Body of pancreas (tissue), 4 donors: ENCODE measurements at regions not wholly inside any gene's neighbourhood (a gene's known extent, or its start where the extent isn't known, plus 50 kb on each side); places are given as distances from the start of the nearest gene placed in this dataset.

Experiments used
- ATAC-seq: fragments of 150-250 bp; one replicate; pipeline ENCODE4 v1.9.1; 2016
- DNase-seq, 4 donors: peaks; one replicate each; pipeline ENCODE4 v3.0.0-alpha.2; 2019
- H3K27ac ChIP-seq, 4 donors: fragments of 200-600 bp; sonication (generic); 1 replicate in 3 of 4; 2 replicates in 1 of 4; pipeline versions ENCODE4 v1.5.1 to v1.6.1; 2016 to 2019; ENCODE audit warnings: mild to moderate bottlenecking in 1 of 4, mixed read lengths in 1 of 4, moderate library complexity in 1 of 4
- H3K27me3 ChIP-seq, 2 donors: fragments of 200-600 bp; sonication (generic); one replicate each; pipeline ENCODE4 v1.6.0; 2016; ENCODE audit warnings: mild to moderate bottlenecking in 1 of 2
- H3K36me3 ChIP-seq, 2 donors: fragments of 200-600 bp; sonication (generic); replicated peaks in 1 of 2; 2 replicates each; pipeline ENCODE4 v1.5.1; 2016; ENCODE audit warnings: low read depth in 2 of 2; ENCODE audit not compliant: insufficient read depth in 1 of 2
- H3K4me1 ChIP-seq: fragments of 200-600 bp; sonication (generic); one replicate; pipeline ENCODE4 v1.6.0; 2016
- H3K4me3 ChIP-seq, 2 donors: fragments of 200-600 bp; sonication (generic); 1 replicate in 1 of 2; 2 replicates in 1 of 2; pipeline ENCODE4 v1.5.1; 2016 to 2019
- H3K9me3 ChIP-seq, 3 donors: fragments of 200-600 bp; sonication (generic); 1 replicate in 2 of 3; 2 replicates in 1 of 3; pipeline ENCODE4 v1.5.1; 2016
- CTCF ChIP-seq, 7 experiments: fragments of 450-650 bp in 4 of 7; fragments of 200-600 bp in 3 of 7; sonication (generic) in 3 of 7; IDR thresholded peaks; one replicate each; pipeline ENCODE4 v1.5.1; 2016 to 2019; ENCODE audit warnings: antibody characterized with exemption in 7 of 7
- POLR2A ChIP-seq, 3 donors: fragments of 450-650 bp; IDR thresholded peaks; one replicate each; pipeline ENCODE4 v1.6.1; 2016; ENCODE audit warnings: antibody characterized with exemption in 3 of 3, mild to moderate bottlenecking in 2 of 3
- WGBS, 2 donors: methylation state at CpG; one replicate each; pipeline ENCODE4 v1.1.5; 2017; 5-methylcytosine and 5-hydroxymethylcytosine counted together
- intact Hi-C: fragments of 100-400 bp; cut with DNase I; formaldehyde crosslinking; loops from one replicate; pipeline ENCODE4 v1.15.1; 2023

GRCh38 chr12:73719223-73719622, 818.4 kb upstream of the ATXN7L3B start:
- H3K4me3 ChIP-seq, result no peak overlapping the region
- intact Hi-C loops, result no loop called here
- no peaks in the 10 kb centered on the region for H3K4me1 ChIP-seq
- ATAC-seq (no peak), DNase-seq (no peak)
- no peak overlapping the region for H3K27ac ChIP-seq
- TF ChIP-seq CTCF (IDR thresholded peaks at IDR 0.05), result no peak
- no peak for TF ChIP-seq POLR2A (IDR thresholded peaks at IDR 0.05)
- no peaks in the 10 kb centered on the region for H3K9me3 ChIP-seq
- no peaks in the 10 kb centered on the region for H3K36me3 ChIP-seq
- WGBS, 2 donors, result 82 to 85% methylated on average over 5 of the region's 5 CpGs
- no peaks in the 10 kb centered on the region for H3K27me3 ChIP-seq

DNA sequence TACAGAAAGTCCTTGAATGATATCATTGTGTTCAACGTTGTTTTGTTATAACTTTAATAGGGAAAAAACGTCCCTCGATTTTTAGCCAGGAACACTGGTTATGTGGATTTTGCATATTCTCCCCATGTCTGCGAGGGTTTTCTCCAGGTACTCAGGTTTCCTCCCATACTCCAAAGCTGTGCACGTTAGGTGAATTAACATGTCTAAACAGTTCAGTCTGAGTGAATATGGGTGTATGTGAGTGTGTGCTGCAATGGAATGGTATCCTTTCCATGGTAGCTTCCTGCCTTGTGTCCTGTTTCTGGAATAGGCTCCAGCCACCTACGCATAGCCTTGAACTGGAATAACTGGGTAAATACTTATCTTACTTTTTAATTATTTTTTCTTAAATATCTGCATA, 810.8 kb upstream of the ATXN7L3B start:
- DNase-seq (no peak), ATAC-seq (no peak)
- Histone ChIP-seq H3K4me3 (no peak overlapping the region), H3K27ac (no peak overlapping the region), H3K36me3 (no peaks in the 10 kb centered on the region), H3K4me1 (no peaks in the 10 kb centered on the region), H3K9me3 (no peaks in the 10 kb centered on the region), H3K27me3 (no peaks in the 10 kb centered on the region)
- WGBS, 2 donors, result 63 to 65% methylated on average over 6 of the region's 6 CpGs
- TF ChIP-seq POLR2A (IDR thresholded peaks at IDR 0.05) (no peak), CTCF (IDR thresholded peaks at IDR 0.05) (no peak)
- intact Hi-C loops, result no loop called here

- H3K9me3 ChIP-seq, result no peaks in the 10 kb centered on the region
- no peaks in the 10 kb centered on the region for H3K4me1 ChIP-seq
- no peak for DNase-seq
- TF ChIP-seq POLR2A (IDR thresholded peaks at IDR 0.05) (no peak), CTCF (IDR thresholded peaks at IDR 0.05) (no peak)
- WGBS, 2 donors, result 61 to 67% methylated on average over 1 of the region's 1 CpG
- H3K27me3 ChIP-seq, result no peaks in the 10 kb centered on the region
- no peaks in the 10 kb centered on the region for H3K36me3 ChIP-seq
- intact Hi-C loops, result no loop called here
- ATAC-seq, result no peak
- H3K4me3 ChIP-seq, result no peak overlapping the region
- H3K27ac ChIP-seq, result no peak overlapping the region
These were observed 806.0 kb upstream of the ATXN7L3B start for GRCh38 chr12:73731658-73732057.

DNA sequence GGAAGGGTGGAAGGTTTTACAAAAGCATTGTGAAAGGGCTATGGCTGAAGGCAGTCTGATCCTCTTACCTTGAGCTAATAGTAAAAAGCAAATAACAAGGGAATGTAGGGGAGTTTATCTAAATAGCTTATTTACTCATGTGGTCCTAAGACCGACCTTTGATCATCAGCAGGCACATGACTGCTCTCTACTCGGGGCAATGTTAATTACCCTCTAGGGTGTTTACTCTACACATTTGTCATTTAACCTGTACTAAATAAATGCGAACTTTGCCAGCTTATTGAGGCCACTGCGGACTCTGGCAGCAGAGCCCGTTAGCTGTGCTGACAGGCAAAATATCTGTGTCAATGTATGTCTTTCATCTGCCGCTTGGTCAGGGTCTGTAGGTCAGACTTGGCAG, 768.3 kb upstream of the ATXN7L3B start:
- intact Hi-C loops, result no loop called here
- no peaks in the 10 kb centered on the region for H3K4me1 ChIP-seq
- ATAC-seq, result no peak
- no peaks in the 10 kb centered on the region for H3K27me3 ChIP-seq
- no peak for TF ChIP-seq POLR2A (IDR thresholded peaks at IDR 0.05)
- no peak for TF ChIP-seq CTCF (IDR thresholded peaks at IDR 0.05)
- WGBS, 2 donors, result 17 to 20% methylated on average over 6 of the region's 6 CpGs
- peaks cover 0 to 4% (median 0%) of the 10 kb centered on the region in 3 donors for H3K9me3 ChIP-seq
- no peak overlapping the region for H3K4me3 ChIP-seq
- H3K36me3 ChIP-seq, result no peaks in the 10 kb centered on the region
- no peak overlapping the region for H3K27ac ChIP-seq
- no peak for DNase-seq

GRCh38 chr12:73798523-73798922, 739.1 kb upstream of the ATXN7L3B start:
- DNase-seq, result no peak
- H3K4me3 ChIP-seq, result no peak overlapping the region
- no peak overlapping the region for H3K27ac ChIP-seq
- peaks cover 0 to 13% (median 0%) of the 10 kb centered on the region in 3 donors for H3K9me3 ChIP-seq
- H3K27me3 ChIP-seq, result no peaks in the 10 kb centered on the region
- no peak for ATAC-seq
- TF ChIP-seq POLR2A (IDR thresholded peaks at IDR 0.05) (no peak), CTCF (IDR thresholded peaks at IDR 0.05) (no peak)
- intact Hi-C loops, result no loop called here
- H3K4me1 ChIP-seq, result no peaks in the 10 kb centered on the region
- no peaks in the 10 kb centered on the region for H3K36me3 ChIP-seq
